Stimulated activated CD8-positive, alpha-beta memory T cell treated with anti-CD3 and anti-CD28 coated beads, Interleukin-7, amount 100 ng/mL, for 48 hours (primary cell): ENCODE measurements at regions not wholly inside any gene's neighbourhood (a gene's known extent, or its start where the extent isn't known, plus 50 kb on each side); places are given as distances from the start of the nearest gene placed in this dataset.
"Not testable (repeated sequence)": the region's sequence is repeated elsewhere in the genome, so short reads cannot be mapped to it uniquely, and the experiment has no call there.

Experiments
- DNase-seq, 2 donors: peaks; one replicate each; pipeline ENCODE4 v3.0.0-alpha.2; 2020; ENCODE audit warnings: low read depth in 1 of 2; ENCODE audit errors: extremely low read depth in 1 of 2

GRCh38 chr19:34017601-34018000 is 154.7 kb upstream of the LSM14A start:
- DNase-seq: no peak

- DNase-seq: no peak
Observed at GRCh38 chr19:34018546-34018945, 153.8 kb upstream of the LSM14A start.

- DNase-seq: no peak
Observed at GRCh38 chr19:34023381-34023780, 148.9 kb upstream of the LSM14A start.

- no peak for DNase-seq
Observed at GRCh38 chr19:34033880-34034279, 138.4 kb upstream of the LSM14A start.

- no peak for DNase-seq
Observed at GRCh38 chr19:34034318-34034846, 137.9 kb upstream of the LSM14A start.

- DNase-seq: peak; percentile 46 to 64
Observed at GRCh38 chr19:34041925-34042521, 130.3 kb upstream of the LSM14A start.

- DNase-seq: no peak
Observed at GRCh38 chr19:34044021-34044420, 128.3 kb upstream of the LSM14A start.

GRCh38 chr19:34049944-34050343 is 122.4 kb upstream of the LSM14A start:
- no peak for DNase-seq

GRCh38 chr19:34050430-34050829 is 121.9 kb upstream of the LSM14A start:
- DNase-seq: not testable (repeated sequence)

- DNase-seq: no peak
Observed at GRCh38 chr19:34051255-34051654, 121.0 kb upstream of the LSM14A start.

GRCh38 chr19:34057155-34057554 is 115.1 kb upstream of the LSM14A start:
- DNase-seq: no peak

GRCh38 chr19:34066007-34066643 is 106.2 kb upstream of the LSM14A start:
- DNase-seq: no peak

- DNase-seq: no peak
Observed at GRCh38 chr19:34067861-34068271, 104.4 kb upstream of the LSM14A start.

- DNase-seq: no peak
Observed at GRCh38 chr19:34075661-34076091, 96.6 kb upstream of the LSM14A start.

- DNase-seq: no peak
Observed at GRCh38 chr19:34082289-34083077, 89.8 kb upstream of the LSM14A start.

- no peak for DNase-seq
Observed at GRCh38 chr19:34084396-34085145, 87.7 kb upstream of the LSM14A start.

- no peak for DNase-seq
Observed at GRCh38 chr19:34085336-34085735, 87.0 kb upstream of the LSM14A start.

- no peak for DNase-seq
Observed at GRCh38 chr19:34088292-34088691, 84.0 kb upstream of the LSM14A start.

- no peak for DNase-seq
Observed at GRCh38 chr19:34089566-34089965, 82.7 kb upstream of the LSM14A start.

- no peak for DNase-seq
Observed at GRCh38 chr19:34094960-34095359, 77.3 kb upstream of the LSM14A start.

- DNase-seq: not testable (repeated sequence)
Observed at GRCh38 chr19:34095411-34095810, 76.9 kb upstream of the LSM14A start.
